GM20431 (cell line): ENCODE measurements at regions not wholly inside any gene's neighbourhood (a gene's known extent, or its start where the extent isn't known, plus 50 kb on each side); places are given as distances from the start of the nearest gene placed in this dataset.

ENCODE experiments used
- in situ Hi-C: fragments of 300-500 bp; cut with MseI, MboI; formaldehyde crosslinking; loops from one replicate; pipeline ENCODE4 v1.15.0; 2020; ENCODE audit warnings: low sequenced_read_pairs; ENCODE audit not compliant: unreplicated experiment

DNA sequence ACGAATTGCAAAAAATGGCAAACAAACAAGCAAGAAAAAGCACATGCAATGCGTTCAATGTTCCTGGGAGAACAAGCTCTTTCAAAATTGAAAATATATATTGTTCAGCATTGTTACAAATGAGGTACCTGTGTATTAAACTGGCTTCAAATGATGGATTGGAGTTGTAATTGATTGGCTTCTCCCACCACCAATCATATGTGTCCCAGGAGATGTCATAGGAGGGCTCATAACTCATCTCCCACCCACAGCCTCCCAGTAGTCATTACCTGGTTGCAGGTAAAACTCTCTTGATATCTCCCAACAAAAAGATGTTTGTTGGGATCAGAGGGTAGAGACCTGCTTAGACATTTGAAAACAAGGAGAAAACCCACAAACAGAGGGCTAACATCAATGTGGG is 302.9 kb downstream of the BAMBI start:
- in situ Hi-C loops: no loop called here

DNA sequence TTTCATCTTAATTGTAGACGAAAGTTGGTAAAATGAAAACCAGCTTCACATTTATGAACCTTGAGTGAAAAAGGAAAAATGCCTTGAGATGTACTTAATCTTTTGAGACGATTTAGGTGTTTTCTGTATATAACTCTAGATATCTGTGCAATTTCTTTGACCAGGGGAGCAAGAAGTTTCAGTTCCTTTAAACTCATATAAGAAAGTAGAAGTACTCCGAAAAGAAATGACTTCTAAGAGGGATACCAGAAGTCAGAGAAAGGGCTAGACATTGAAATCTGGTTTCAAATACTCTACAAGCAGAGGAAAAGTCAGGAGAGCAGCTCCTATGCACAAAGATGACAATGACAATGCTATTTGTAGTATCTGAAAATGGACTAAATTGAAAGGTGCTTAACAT is 303.7 kb downstream of the BAMBI start:
- in situ Hi-C loops: no loop called here

DNA sequence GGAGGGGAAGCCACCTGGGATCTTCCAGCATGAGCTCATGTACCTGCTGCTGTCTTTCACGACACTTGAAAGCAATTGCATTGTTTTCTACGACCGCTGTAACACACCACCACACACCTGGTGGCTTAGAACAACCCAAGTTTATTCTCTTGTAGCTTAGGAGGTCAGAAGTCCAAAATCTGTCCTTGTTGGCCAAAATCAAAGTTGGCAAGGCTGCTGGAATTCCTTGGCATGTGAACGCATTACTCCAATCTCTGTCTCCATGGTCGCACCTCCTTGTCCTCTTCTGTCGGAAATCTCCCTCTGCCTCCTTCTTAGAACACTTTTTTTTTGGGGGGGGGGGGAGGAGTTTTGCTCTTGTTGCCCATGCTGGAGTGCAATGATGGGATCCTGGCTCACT is 305.7 kb downstream of the BAMBI start:
- in situ Hi-C loops: no loop called here

DNA sequence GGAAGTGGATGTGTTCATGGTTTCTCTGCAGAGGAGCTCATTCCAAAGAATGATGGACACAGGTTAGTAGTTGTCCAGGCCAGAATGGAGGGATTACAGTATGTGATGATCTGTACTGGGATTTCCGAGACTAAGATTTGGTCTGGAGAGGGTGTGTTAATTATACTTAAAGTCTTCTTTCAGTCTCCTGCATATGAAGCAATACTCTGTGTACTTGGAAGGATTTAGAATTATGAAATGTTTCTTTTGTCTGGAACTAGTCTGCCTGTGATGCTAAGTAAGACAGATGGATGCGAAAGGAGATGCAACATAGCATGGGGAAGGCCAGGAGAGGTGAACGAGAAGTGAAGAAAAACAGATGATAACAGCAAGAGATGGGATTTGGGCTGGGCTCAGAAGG is 305.1 kb upstream of the LYZL1 start:
- in situ Hi-C loops: no loop called here

DNA sequence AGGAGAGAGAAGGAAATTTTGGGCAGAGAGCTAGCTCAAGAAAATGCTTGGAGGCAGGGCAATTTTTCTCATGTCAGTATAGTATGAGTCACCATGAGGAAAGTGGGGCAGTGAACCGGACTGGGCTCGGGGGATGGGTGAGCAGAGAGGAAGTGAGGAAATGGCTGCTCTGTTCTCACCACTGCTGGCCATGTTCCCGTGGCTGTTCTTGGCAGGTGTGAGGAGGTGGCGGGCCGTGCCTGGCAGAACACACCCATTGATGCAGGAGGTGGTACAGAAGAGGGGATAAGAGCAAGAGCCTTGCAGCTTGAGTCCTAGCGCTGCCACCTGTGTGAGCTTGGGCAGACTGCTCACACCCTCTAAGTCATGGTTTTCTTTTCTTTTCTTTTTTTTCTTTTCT is 304.4 kb upstream of the LYZL1 start:
- in situ Hi-C loops: no loop called here

DNA sequence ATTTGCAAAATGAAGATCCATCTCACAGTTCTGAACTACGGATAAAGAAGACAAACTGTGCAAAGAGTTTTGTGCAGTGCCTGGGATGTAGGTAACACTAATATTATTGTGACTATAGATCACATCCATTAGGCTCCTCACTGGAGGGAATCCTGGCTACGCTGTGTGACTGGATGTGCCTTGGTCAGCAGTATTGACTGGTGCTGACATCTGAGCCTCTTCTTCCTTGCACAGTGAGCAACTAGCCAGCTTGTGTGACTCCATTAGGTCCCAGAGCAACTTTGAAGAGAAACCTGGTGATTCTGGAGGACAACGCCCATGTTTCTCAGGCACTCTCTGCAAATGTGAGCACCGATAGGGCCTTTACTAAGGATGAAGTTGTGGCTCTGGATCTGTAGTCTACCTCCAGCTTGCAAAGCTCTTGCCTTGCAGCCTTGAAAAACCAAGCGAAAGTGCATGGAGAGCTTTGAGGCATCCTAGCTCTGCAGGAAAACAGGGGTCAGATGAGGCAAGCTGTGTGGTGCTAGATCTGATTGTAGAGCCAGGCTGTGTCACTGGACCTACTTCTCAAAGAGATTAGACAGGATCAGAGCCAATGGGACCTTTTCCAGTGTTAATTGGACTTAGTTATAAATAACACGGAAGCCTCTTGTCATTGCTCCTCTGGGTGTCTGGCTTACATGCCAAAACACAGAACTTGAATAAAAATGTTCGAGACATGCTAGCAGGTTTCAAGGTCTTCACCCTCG is 303.6 kb upstream of the LYZL1 start:
- in situ Hi-C loops: no loop called here

DNA sequence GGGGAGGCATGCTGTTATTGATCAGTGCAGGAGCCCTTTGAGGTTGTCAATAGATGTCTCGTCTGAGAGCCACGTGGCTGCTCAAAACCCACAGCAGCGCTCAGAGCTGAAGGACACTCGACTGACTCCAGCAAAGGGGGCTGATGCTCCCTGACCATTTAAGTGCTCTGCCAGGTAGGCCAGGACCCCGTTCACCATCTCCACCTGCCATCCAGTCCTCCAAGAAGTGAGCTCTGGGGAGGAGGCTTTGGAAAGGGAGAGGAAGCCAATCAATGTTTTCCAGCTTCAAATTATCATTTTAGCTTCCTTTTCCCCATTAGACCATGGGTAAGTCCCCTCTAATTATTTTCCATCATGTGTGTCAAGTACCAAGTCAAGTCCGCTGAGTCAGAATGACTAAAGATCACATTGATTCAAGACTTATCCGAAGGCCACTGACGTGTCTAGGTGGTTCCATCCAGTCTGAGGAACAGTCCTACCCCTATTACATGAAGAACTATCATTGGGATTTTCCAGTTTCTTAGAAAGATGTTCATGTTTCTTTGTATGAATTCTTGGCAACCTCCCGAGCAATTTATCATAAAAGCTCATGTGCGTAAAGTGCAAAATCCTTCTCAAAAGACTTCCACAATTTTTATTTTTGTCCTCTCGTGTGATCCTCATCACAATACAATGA is 302.6 kb upstream of the LYZL1 start:
- in situ Hi-C loops: no loop called here

DNA sequence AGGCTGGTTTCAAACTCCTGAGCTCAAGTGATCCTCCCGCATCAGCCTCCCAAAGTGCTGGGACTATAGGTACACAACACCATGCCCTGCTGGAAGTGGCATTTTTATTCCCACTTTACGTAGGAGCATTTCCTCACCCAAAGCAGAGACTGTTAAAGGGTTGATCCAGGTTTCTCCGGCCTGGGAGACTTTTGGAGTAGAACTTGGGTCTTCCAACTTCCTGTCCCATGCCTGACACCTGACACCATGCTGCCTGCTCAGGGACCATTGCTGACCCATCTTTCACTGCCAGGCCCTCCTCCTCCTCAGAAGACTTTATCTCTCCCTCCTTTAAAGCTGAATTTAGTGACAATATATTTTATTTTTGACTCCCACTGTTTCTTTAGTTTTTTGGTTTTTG is 302.0 kb upstream of the LYZL1 start:
- in situ Hi-C loops: no loop called here

DNA sequence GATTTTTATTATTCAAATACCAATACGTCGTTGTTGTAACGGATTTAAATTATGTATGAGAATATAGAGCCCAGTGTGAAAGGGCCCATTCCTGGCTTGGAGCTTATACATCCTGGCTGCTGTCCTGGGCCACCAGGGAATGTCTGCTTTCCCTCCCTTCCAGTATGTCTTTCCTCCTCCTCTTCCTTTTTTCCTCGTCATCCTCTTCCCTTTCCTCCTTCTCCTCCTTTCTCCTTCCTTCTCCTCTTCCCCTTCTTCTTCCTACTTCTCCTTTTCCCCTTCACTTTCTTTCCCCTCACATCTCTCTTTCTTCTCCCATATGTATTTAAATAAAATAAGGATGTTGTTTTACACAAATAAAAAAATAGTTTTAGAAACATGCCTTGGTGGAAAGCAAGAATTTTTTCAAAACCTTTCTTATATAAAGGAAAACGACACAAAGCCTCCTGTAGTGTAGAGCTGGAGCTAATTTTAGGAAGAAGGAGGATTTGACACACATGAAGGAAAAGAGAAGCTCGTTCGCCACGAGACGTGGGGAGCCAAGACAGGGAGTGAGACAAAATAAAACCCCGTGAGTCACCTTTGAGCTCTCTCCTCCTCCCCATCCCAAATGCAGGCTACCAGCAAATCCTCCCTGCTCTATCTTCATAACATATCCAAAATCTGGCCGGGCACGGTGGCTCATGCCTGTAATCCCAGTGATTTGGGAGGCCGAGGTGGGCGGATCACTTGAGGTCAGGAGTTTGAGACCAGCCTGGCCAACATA is 301.1 kb upstream of the LYZL1 start:
- in situ Hi-C loops: no loop called here

DNA sequence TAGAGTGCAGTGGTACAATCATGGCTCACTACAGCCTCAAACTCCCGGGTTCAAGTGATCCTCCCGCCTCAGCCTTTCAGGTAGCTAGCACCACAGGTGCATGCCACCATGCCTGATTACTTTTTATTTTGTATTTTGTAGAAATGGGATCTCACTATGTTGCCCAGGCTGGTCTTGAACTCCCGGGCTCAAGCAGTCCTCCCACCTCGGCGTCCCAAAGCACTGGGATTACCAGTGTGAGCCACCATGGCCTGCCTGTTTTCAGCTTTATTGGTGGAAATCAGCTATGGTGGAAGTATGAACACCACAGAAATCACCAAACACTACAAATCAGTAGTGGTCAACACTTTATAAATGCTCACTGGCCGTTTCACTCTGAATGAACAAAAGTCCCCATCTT is 299.9 kb upstream of the LYZL1 start:
- in situ Hi-C loops: no loop called here

DNA sequence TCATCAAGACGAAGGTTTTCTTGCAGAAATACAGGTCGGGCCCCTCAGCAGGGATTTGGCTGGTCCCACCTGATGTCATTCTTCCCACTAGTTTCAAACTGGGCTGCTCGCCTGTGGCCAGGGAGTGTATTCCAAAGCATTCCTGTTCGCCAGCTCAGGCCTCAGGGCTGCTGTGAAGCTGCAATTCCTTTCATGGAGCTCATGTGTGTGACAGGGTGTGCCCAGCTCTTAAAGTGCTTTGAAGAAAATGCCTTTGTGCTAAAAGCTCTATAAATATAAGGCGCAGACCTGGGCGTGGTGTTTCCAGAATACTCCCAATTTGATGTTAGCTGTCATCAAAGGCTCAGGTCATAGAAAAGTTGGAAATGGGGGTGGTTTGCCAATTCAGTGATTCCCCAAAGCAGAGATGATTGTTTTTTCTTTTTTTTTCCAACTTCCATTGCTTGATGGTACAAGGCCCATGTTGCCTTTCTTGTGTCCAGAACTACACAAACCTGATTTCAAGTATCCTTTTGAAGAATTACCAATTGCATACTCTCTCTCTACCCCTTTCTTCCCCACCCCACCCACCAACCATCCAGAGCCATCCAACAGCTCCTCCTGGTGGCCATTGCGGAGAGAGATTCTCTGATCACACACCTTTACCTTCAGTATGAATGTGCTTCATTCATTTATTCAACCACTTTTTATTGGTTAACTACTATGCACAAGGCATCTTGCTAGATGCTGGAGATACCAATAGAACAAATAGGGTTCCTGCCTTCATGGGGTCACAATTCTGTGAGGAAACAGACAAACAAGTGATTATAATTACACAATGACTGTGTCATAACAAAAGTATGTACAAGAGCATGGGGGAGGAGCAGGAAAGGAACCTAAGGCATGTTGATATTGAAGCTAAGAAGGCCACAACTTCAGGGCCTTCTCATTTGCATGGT is 297.3 kb upstream of the LYZL1 start:
- in situ Hi-C loops: loop anchor here (10.0 kb wide), 1 partner anchor 317 kb away; the partner anchor contains the start of gene BAMBI

DNA sequence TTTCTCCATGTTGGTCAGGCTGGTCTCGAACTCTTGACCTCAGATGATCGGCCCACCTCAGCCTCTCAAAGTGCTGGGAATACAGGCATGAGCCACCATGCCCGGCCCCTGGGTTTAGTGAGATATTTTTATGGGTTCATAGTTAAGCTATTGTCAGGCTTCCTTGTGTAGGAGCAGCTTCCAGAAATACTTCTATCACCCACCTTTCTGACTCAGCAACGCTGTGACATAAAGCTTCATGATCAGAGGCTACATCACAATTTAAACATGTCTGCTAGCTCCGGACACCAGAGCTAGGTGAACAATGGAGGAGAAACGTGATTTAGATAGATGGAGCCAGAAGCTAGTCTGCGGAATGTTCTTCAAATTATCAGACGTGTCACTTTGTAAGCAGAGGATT is 295.8 kb upstream of the LYZL1 start:
- in situ Hi-C loops: loop anchor here (10.0 kb wide), 1 partner anchor 318 kb away; the partner anchor contains the start of gene BAMBI

DNA sequence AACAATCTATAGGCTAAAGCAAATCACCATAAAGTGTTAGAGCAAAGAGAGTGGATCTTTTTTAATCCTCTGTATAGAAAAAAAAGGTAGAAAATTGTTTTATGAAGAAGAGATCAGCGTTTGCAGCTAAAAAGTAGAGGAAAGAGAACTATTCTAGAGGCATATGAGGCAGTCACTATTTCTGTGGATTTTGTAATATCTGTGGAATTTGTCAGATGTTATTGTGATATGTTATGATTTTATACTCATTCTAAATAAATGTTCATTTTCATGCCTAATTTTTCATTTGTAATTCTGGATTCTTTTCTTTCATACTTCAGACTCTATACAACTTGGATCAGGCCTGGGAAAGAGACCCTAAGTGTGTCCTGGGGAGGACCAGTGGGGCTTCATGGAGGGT is 295.0 kb upstream of the LYZL1 start:
- in situ Hi-C loops: loop anchor here (10.0 kb wide), 1 partner anchor 319 kb away; the partner anchor contains the start of gene BAMBI

DNA sequence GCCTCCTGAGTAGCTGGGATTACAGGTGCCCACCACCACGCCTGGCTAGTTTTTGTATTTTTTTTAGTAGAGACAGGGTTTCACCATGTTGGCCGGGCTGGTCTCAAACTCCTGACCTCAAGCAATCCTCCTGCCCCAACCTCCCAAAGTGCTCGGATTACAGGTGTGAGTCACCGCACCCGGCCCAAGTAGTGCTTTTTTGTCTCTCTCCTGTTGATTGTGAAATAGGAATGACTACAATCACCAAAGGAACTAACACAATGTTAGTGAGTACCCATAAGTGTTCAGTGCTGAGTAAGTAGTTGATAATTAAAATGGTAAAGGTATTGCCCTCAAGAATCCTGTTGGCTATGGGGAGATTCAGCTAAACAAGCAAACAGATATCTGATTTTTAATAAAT is 294.1 kb upstream of the LYZL1 start:
- in situ Hi-C loops: loop anchor here (10.0 kb wide), 1 partner anchor 320 kb away; the partner anchor contains the start of gene BAMBI

DNA sequence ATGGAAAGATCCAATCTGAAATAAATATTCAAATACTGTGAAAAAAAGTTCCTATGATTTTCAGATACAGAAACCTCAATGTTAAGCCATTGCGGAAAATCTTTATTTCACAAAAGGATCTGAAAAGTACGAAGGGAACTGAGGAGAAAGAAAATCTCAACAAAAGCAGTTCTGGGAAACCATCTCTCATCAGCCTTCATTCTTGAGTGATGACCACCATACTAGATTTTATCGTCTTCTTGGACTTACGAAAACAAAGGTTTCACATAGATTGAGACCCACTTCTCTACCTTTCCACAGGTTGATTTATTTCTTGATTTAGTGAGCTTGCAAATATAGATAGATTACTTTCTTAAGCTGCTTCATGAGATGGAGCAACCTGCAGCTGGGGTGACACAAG is 293.4 kb upstream of the LYZL1 start:
- in situ Hi-C loops: loop anchor here (10.0 kb wide), 1 partner anchor 321 kb away; the partner anchor contains the start of gene BAMBI

DNA sequence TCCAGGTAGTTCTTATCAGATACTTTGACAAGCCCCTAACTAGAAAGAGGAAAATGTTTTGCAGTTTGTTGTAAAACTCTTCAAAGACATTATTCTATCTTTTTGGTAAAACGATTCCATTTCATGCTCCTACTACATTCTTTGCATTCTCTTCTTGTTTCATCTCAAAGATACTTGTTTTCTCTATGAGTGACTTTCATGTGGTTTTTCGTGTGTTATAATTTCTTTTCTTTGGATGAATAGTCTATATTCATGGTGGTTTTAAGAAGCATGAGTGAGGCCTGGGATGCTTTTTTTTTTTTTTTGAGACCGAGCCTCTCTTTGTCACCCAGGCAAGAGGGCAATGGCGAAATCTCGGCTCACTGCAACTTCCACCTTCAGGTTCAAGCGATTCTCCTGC is 292.5 kb upstream of the LYZL1 start:
- in situ Hi-C loops: loop anchor here (10.0 kb wide), 1 partner anchor 322 kb away; the partner anchor contains the start of gene BAMBI

DNA sequence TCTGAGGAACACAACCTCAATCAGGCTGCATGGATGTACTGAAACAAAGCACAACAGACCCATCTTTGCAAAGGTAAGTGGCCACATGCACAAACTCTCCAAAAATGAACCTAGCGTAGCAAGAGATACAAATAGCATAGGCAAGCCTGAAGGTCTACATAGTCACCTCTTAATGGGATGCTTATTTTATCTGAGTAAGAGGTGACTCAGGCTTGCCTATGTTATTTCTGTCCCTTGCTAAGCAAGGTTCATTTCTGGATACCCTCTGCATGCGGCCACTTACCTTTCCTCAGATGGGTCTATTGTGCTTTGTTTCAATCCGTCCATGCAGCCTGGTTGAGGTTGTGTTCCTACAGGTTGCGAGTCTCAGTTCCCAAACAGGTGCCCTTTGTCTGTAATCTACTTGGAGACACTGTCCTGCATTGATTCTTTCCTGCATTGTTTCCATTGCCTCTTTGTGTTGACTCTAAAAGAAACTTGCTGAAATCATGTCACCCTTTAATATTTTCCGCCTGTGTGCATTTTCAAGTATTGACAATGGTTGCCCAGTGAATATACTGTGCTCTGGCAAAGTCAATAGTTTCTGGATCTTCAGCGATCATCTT is 291.8 kb upstream of the LYZL1 start:
- in situ Hi-C loops: loop anchor here (10.0 kb wide), 1 partner anchor 322 kb away; the partner anchor contains the start of gene BAMBI

DNA sequence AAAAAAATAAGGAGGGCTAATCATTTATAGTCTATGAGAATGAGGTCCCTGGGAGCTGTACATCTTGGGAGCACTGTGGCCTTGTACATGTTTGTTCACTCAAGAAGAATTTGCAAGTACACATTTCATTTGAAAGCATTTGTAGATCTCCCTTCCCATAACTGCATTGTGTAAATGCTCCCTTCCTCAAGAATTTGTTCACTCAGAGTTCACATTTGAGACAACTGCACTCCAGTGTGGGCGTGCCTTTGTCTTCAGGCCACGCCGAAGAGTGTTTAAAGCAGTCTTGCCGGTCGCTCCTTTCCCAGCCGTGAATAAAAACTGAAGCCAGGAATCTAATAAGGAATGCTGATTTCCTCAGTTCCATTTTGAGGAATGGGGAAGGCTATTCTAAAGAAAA is 291.1 kb upstream of the LYZL1 start:
- in situ Hi-C loops: loop anchor here (10.0 kb wide), 1 partner anchor 323 kb away; the partner anchor contains the start of gene BAMBI

DNA sequence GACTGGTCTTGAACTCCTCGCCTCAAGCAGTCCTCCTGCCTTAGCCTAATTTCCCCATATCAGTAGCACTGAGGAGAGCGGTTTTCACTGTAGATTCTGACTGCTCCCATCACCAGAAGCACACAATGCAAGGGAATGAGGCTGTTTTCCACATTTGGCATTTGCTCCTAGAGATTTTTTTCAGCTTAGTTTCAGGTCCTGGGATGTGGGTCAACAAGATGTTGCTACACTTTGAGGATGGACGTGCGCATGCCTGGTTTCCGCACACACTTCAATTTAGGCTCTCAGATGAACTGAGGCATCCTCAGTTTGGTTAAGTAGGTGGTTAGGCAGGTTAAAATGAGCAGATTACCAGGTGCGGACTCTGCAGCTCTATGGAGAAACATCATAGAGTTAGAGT is 287.1 kb upstream of the LYZL1 start:
- in situ Hi-C loops: no loop called here
